GM23338 (cell line): ENCODE measurements at regions not wholly inside any gene's neighbourhood (a gene's known extent, or its start where the extent isn't known, plus 50 kb on each side); places are given as distances from the start of the nearest gene placed in this dataset.

ENCODE experiments used
- ATAC-seq: fragments of 200-7000 bp; cut with Tn5 transposase; 3 replicates; pipeline ENCODE4 v1.9.1; 2020
- DNase-seq: peaks from one replicate; pipeline ENCODE4 v3.0.0-alpha.2; 2015; ENCODE audit warnings: low spot score
- H2AFZ ChIP-seq: fragments of 200-600 bp; sonication (generic); 2 replicates; pipeline ENCODE4 v1.8.0; 2016; ENCODE audit warnings: antibody characterized with exemption, mild to moderate bottlenecking, moderate library complexity
- H3F3A ChIP-seq: fragments of 200-600 bp; sonication (generic); replicated peaks from 2 replicates; pipeline ENCODE4 v1.8.0; 2017; ENCODE audit warnings: antibody characterized with exemption, mixed run types, low read depth
- H3K27ac ChIP-seq: fragments of 200-600 bp; sonication (generic); 2 replicates; pipeline ENCODE4 v1.6.1; 2016; ENCODE audit warnings: low read depth
- H3K27me3 ChIP-seq: fragments of 200-600 bp; sonication (generic); 2 replicates; pipeline ENCODE4 v1.8.0; 2016; ENCODE audit warnings: mild to moderate bottlenecking, mixed run types, moderate library complexity; ENCODE audit not compliant: insufficient read depth
- H3K36me3 ChIP-seq: fragments of 200-600 bp; sonication (generic); 2 replicates; pipeline ENCODE4 v1.8.0; 2016; ENCODE audit warnings: mild to moderate bottlenecking; ENCODE audit not compliant: insufficient read depth
- H3K4me1 ChIP-seq: fragments of 200-600 bp; sonication (generic); 2 replicates; pipeline ENCODE4 v1.8.0; 2016; ENCODE audit warnings: mild to moderate bottlenecking, moderate library complexity; ENCODE audit not compliant: insufficient read depth
- H3K4me2 ChIP-seq: fragments of 200-600 bp; sonication (generic); 2 replicates; pipeline ENCODE4 v1.7.1; 2017; ENCODE audit warnings: mixed run types
- H3K4me3 ChIP-seq: fragments of 200-600 bp; sonication (generic); 2 replicates; pipeline ENCODE4 v1.6.1; 2016; ENCODE audit warnings: mixed run types
- H3K79me2 ChIP-seq: fragments of 200-600 bp; sonication (generic); replicated peaks from 2 replicates; pipeline ENCODE4 v1.8.0; 2017; ENCODE audit warnings: mild to moderate bottlenecking; ENCODE audit not compliant: insufficient read depth
- H3K9me2 ChIP-seq: fragments of 200-600 bp; sonication (generic); 2 replicates; pipeline ENCODE4 v1.8.0; 2017; ENCODE audit not compliant: insufficient read depth
- H4K20me1 ChIP-seq: fragments of 200-600 bp; sonication (generic); replicated peaks from 2 replicates; pipeline ENCODE4 v1.8.0; 2017; ENCODE audit warnings: mild to moderate bottlenecking; ENCODE audit not compliant: insufficient read depth
- H3K27ac Mint-ChIP-seq: 2 replicates; pipeline ENCODE4 v1.8.0; 2020; ENCODE audit warnings: inconsistent platforms, mild to moderate bottlenecking, moderate library complexity, mixed read lengths
- H3K27me3 Mint-ChIP-seq: 3 replicates; pipeline ENCODE4 v1.8.0; 2022; ENCODE audit warnings: low read depth, mild to moderate bottlenecking, moderate library complexity, mixed read lengths, inconsistent platforms; ENCODE audit not compliant: insufficient read depth, poor library complexity
- H3K36me3 Mint-ChIP-seq: 3 replicates; pipeline ENCODE4 v1.8.0; 2021; ENCODE audit warnings: low read depth, mild to moderate bottlenecking, inconsistent platforms, moderate library complexity, mixed read lengths
- H3K4me1 Mint-ChIP-seq: 3 replicates; pipeline ENCODE4 v1.8.0; 2020; ENCODE audit warnings: mild to moderate bottlenecking, inconsistent platforms, mixed read lengths
- H3K4me3 Mint-ChIP-seq: 3 replicates; pipeline ENCODE4 v1.8.0; 2021; ENCODE audit warnings: moderate library complexity, mild to moderate bottlenecking, inconsistent platforms, mixed read lengths
- H3K9me3 Mint-ChIP-seq: 3 replicates; pipeline ENCODE4 v1.8.0; 2020; ENCODE audit warnings: moderate library complexity, mild to moderate bottlenecking, inconsistent platforms, mixed read lengths
- CREB1 ChIP-seq: fragments of 250-450 bp; sonication (Bioruptor Pico); IDR thresholded peaks from 2 replicates; pipeline ENCODE4 v1.5.0; 2020; ENCODE audit warnings: low read depth, mild to moderate bottlenecking, moderate library complexity
- EZH2 ChIP-seq: fragments of 200-600 bp; sonication (generic); IDR thresholded peaks from one replicate; pipeline ENCODE4 v1.8.0; 2017; ENCODE audit warnings: antibody characterized with exemption, mild to moderate bottlenecking, low read depth; ENCODE audit not compliant: unreplicated experiment
- EZH2phosphoT487 ChIP-seq: fragments of 200-600 bp; sonication (generic); IDR thresholded peaks from one replicate; pipeline ENCODE4 v1.8.1; 2018; ENCODE audit warnings: antibody characterized with exemption; ENCODE audit not compliant: unreplicated experiment
- JUNB ChIP-seq: IDR thresholded peaks from one replicate; pipeline ENCODE4 v1.6.1; 2016; ENCODE audit warnings: antibody characterized with exemption; ENCODE audit not compliant: unreplicated experiment
- NANOG ChIP-seq: IDR thresholded peaks from 2 replicates; pipeline ENCODE4 v1.6.1; 2016; ENCODE audit warnings: antibody characterized with exemption, borderline replicate concordance
- TF ChIP-seq, protein P1 (sequence below): IDR thresholded peaks from 2 replicates; pipeline ENCODE4 v1.6.1; 2016; ENCODE audit warnings: antibody characterized with exemption
- TF ChIP-seq, protein P2 (sequence below), 2 experiments: fragments of 200-600 bp in 1 of 2; sonication (generic) in 1 of 2; conservative IDR thresholded peaks; 2 replicates each; pipeline versions ENCODE4 v1.5.1 to v1.6.1; 2016 to 2017; ENCODE audit warnings: antibody characterized with exemption in 2 of 2, low read depth in 2 of 2, mild to moderate bottlenecking in 2 of 2, moderate library complexity in 1 of 2

DNA sequence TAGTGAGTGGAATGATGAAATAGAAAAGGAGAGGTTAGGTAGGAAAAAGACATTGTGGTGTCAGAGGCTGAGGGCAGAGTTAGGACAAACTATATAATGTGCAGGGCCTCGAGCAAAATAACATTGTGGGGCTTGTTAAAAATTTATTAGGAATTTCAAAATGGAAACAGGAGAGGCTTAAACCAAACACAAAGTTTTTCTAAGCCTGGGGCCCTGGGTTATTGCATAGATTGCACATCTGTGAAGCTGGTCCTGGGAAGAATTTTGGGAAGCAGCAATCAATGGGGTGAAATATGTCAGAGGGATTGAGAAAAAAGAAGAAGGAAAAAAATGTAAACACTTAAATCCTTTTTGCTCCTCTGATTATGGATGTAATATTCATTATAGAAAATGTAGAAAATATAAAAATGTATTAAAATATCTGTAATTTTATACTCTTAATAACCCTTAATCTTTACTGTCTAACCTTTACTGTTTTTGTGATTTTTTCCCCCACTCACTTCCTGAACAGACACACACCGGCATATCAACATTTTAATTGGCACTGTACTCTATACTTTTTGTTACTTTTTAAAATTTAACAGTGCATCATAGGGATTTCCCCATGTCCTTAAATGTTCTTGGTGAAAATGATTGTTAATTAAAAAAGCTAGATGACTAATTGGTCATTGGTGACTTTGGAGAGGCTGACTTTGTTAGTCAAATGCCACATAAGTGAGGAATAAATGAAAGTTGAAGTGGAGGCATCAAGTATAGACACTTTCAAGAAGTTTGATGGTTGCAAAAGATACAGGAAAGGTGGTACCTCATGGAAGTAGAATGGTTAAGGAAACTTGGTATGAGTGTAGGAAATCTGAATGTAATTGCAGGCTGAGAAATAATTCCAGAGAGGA is 183.4 kb downstream of the NFKBIZ start:
- no peak for TF ChIP-seq EZH2
- no peak for TF ChIP-seq EZH2phosphoT487
- TF ChIP-seq, protein P1, sequence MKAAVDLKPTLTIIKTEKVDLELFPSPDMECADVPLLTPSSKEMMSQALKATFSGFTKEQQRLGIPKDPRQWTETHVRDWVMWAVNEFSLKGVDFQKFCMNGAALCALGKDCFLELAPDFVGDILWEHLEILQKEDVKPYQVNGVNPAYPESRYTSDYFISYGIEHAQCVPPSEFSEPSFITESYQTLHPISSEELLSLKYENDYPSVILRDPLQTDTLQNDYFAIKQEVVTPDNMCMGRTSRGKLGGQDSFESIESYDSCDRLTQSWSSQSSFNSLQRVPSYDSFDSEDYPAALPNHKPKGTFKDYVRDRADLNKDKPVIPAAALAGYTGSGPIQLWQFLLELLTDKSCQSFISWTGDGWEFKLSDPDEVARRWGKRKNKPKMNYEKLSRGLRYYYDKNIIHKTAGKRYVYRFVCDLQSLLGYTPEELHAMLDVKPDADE, result no peak
- TF ChIP-seq CREB1 (CRISPR knock-in tag), result no peak
- TF ChIP-seq, protein P2, sequence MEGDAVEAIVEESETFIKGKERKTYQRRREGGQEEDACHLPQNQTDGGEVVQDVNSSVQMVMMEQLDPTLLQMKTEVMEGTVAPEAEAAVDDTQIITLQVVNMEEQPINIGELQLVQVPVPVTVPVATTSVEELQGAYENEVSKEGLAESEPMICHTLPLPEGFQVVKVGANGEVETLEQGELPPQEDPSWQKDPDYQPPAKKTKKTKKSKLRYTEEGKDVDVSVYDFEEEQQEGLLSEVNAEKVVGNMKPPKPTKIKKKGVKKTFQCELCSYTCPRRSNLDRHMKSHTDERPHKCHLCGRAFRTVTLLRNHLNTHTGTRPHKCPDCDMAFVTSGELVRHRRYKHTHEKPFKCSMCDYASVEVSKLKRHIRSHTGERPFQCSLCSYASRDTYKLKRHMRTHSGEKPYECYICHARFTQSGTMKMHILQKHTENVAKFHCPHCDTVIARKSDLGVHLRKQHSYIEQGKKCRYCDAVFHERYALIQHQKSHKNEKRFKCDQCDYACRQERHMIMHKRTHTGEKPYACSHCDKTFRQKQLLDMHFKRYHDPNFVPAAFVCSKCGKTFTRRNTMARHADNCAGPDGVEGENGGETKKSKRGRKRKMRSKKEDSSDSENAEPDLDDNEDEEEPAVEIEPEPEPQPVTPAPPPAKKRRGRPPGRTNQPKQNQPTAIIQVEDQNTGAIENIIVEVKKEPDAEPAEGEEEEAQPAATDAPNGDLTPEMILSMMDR (conservative IDR thresholded peaks at IDR 0.05; ENCODE audit: low read depth in 2 of 2), result no peak
- no peaks in the 10 kb centered on the region for H3K27me3 ChIP-seq
- H3K36me3 Mint-ChIP-seq, result no peaks in the 10 kb centered on the region
- no peak overlapping the region for H2AFZ ChIP-seq
- H3K4me1 Mint-ChIP-seq, result peaks cover 6% of the 10 kb centered on the region; the same call in 2 of the 3 replicates
- H3K4me1 ChIP-seq, result peaks cover 5% of the 10 kb centered on the region; the same call in 1 of the 2 replicates
- no peaks in the 10 kb centered on the region for H3K79me2 ChIP-seq
- H3K4me2 ChIP-seq, result no peak overlapping the region
- no peak overlapping the region for H3K4me3 Mint-ChIP-seq
- H4K20me1 ChIP-seq, result no peaks in the 10 kb centered on the region
- no peak overlapping the region for H3K27ac Mint-ChIP-seq
- H3K4me3 ChIP-seq, result no peak overlapping the region
- no peaks in the 10 kb centered on the region for H3K9me3 Mint-ChIP-seq
- ATAC-seq, result no peak
- no peaks in the 10 kb centered on the region for H3K36me3 ChIP-seq
- no peaks in the 10 kb centered on the region for H3F3A ChIP-seq
- H3K27ac ChIP-seq, result no peak overlapping the region
- DNase-seq, result no peak
- peaks cover 10% of the 10 kb centered on the region; the same call in 1 of the 2 replicates for H3K9me2 ChIP-seq
- no peaks in the 10 kb centered on the region for H3K27me3 Mint-ChIP-seq

DNA sequence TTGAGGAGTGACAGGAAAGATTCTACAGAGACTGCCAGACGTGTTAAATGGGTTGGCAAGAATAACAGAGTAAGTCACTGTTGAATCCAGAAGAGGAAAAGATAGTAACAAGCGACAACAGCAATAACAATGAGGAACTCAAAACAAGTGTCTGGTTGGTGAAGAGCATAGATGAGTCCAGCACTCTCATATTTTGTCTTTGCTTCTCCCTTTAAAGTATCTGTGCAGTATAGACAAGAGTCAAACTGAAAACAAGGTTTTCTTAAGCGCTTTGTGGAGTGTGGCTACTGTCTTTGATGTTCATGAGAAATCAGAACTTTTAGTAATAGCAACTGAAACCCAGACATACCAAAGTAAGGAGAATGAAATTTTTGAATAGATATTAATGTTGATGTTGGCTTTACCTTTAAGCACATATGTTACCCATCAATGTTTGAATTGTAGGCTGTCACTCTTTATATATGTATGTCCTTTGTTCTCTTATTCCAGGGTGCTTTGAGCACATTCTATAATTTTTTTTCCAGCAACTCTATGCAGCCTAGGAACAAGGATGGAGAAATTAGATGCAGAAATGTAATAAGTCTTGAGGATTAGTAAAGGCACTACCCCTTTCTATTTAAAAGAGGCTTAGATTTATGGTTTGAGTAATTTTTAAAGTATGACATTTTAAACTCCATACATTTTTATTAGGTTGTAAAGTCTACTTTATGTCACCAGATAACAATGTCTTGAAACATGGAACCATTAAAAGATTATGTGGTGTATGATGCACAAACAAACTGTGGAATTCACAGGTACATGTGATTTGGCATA is 185.5 kb downstream of the NFKBIZ start:
- H3K4me1 ChIP-seq, result no peaks in the 10 kb centered on the region; the same call in 1 of the 2 replicates
- ATAC-seq (no peak), DNase-seq (no peak)
- no peaks in the 10 kb centered on the region for H3K36me3 ChIP-seq
- no peaks in the 10 kb centered on the region for H3F3A ChIP-seq
- no peak overlapping the region for H2AFZ ChIP-seq
- no peak overlapping the region for H3K4me2 ChIP-seq
- no peak overlapping the region for H3K4me3 ChIP-seq
- Mint-ChIP-seq H3K27me3 (no peaks in the 10 kb centered on the region), H3K36me3 (peaks cover 14% of the 10 kb centered on the region; the same call in 2 of the 3 replicates), H3K27ac (no peak overlapping the region), H3K9me3 (peaks cover 16% of the 10 kb centered on the region), H3K4me3 (no peak overlapping the region), H3K4me1 (no peaks in the 10 kb centered on the region)
- no peaks in the 10 kb centered on the region for H4K20me1 ChIP-seq
- H3K9me2 ChIP-seq, result peaks cover 10% of the 10 kb centered on the region; the same call in 1 of the 2 replicates
- no peaks in the 10 kb centered on the region for H3K27me3 ChIP-seq
- H3K79me2 ChIP-seq, result no peaks in the 10 kb centered on the region
- H3K27ac ChIP-seq, result no peak overlapping the region
- TF ChIP-seq JUNB, result no peak
- no peak for TF ChIP-seq NANOG
- TF ChIP-seq, protein P2 (conservative IDR thresholded peaks at IDR 0.05; ENCODE audit: low read depth in 2 of 2), result no peak
- TF ChIP-seq, protein P1, result no peak
